OCI-LY7 (cell line): ENCODE measurements at regions not wholly inside any gene's neighbourhood (a gene's known extent, or its start where the extent isn't known, plus 50 kb on each side); places are given as distances from the start of the nearest gene placed in this dataset.

ENCODE experiments used
- BruUV-seq: library from RNA; stranded (reverse); fragments of 400-500 nt; replicated peaks from 2 replicates; lab custom pipeline; 2021; lab: Mats Ljungman, UMichigan
- CTCF ChIA-PET: fragments of 300-600 bp; sonication (Branson Sonifier 250); formaldehyde crosslinking; loops from one replicate; lab custom pipeline; 2022; ENCODE audit warnings: antibody characterized with exemption; ENCODE audit not compliant: unreplicated experiment; lab: Charles Lee
- POLR2A ChIA-PET: fragments of 300-600 bp; sonication (Branson Sonifier 250); formaldehyde crosslinking; loops from one replicate; lab custom pipeline; 2022; ENCODE audit warnings: antibody characterized with exemption; lab: Charles Lee
- DNase-seq: peaks from one replicate; pipeline ENCODE4 v3.0.0-alpha.2; 2015; ENCODE audit warnings: low spot score
- H2AFZ ChIP-seq: fragments of 200-600 bp; sonication (generic), shearing (Covaris generic); 2 replicates; pipeline ENCODE4 v1.6.1; 2014; ENCODE audit warnings: mild to moderate bottlenecking, antibody characterized with exemption, low read length, moderate library complexity
- H3K27ac ChIP-seq: fragments of 200-600 bp; sonication (generic); 2 replicates; pipeline ENCODE4 v1.5.1; 2014; ENCODE audit warnings: mixed run types, low read depth, mild to moderate bottlenecking, moderate library complexity, low read length, inconsistent platforms; ENCODE audit not compliant: poor library complexity, severe bottlenecking
- H3K36me3 ChIP-seq: fragments of 200-600 bp; sonication (generic); 2 replicates; pipeline ENCODE4 v1.6.1; 2014; ENCODE audit warnings: mild to moderate bottlenecking, antibody characterized with exemption, low read length, moderate library complexity, mixed read lengths; ENCODE audit not compliant: insufficient read depth
- H3K4me1 ChIP-seq: fragments of 200-600 bp; sonication (generic); 2 replicates; pipeline ENCODE4 v1.5.1; 2014; ENCODE audit warnings: mild to moderate bottlenecking, low read length; ENCODE audit not compliant: insufficient read depth, poor library complexity, severe bottlenecking
- H3K4me2 ChIP-seq: fragments of 200-600 bp; sonication (generic); 2 replicates; pipeline ENCODE4 v1.6.1; 2014; ENCODE audit warnings: mild to moderate bottlenecking, low read length
- H3K4me3 ChIP-seq: fragments of 200-600 bp; sonication (generic); 2 replicates; pipeline ENCODE4 v1.5.1; 2014; ENCODE audit warnings: mild to moderate bottlenecking, low read depth, low read length; ENCODE audit not compliant: poor library complexity, severe bottlenecking
- H3K79me2 ChIP-seq: fragments of 200-600 bp; sonication (generic); 2 replicates; pipeline ENCODE4 v1.6.1; 2016; ENCODE audit warnings: low read depth, mild to moderate bottlenecking, low read length, moderate library complexity, mixed read lengths; ENCODE audit not compliant: insufficient read depth
- H3K9me2 ChIP-seq: fragments of 200-600 bp; sonication (generic); 2 replicates; pipeline ENCODE4 v1.6.1; 2016; ENCODE audit warnings: mild to moderate bottlenecking, low read length, mixed read lengths; ENCODE audit not compliant: insufficient read depth
- H3K9me3 ChIP-seq: fragments of 200-600 bp; sonication (generic); 2 replicates; pipeline ENCODE4 v1.6.1; 2014; ENCODE audit warnings: mild to moderate bottlenecking, mixed run types, low read length, mixed read lengths
- H4K20me1 ChIP-seq: fragments of 200-600 bp; sonication (generic); 2 replicates; pipeline ENCODE4 v1.6.1; 2014; ENCODE audit warnings: mild to moderate bottlenecking, antibody characterized with exemption, low read length, moderate library complexity, mixed read lengths; ENCODE audit not compliant: insufficient read depth
- CTCF ChIP-seq: fragments of 200-600 bp; sonication (generic); conservative IDR thresholded peaks from 2 replicates; pipeline ENCODE4 v1.5.1; 2014; ENCODE audit warnings: mild to moderate bottlenecking, antibody characterized with exemption, low read length, moderate library complexity, mixed read lengths
- EZH2phosphoT487 ChIP-seq: fragments of 200-600 bp; sonication (generic); IDR thresholded peaks from 2 replicates; pipeline ENCODE4 v1.6.1; 2018; ENCODE audit warnings: low read depth, borderline replicate concordance, mild to moderate bottlenecking, mixed run types, antibody characterized with exemption, low read length, moderate library complexity, mixed read lengths
- intact Hi-C: fragments of 100-400 bp; cut with micrococcal nuclease; formaldehyde crosslinking; loops from one replicate; pipeline ENCODE4 v1.10.0; 2022; ENCODE audit not compliant: unreplicated experiment

GRCh38 chr10:36761121-36761520 lies 364.3 kb upstream of the ANKRD30A start:
- CTCF ChIA-PET, result no interaction called here

GRCh38 chr10:36759141-36759805 lies 366.1 kb upstream of the ANKRD30A start:
- intact Hi-C loops, result no loop called here
- BruUV-seq, result no TSS peak
- Histone ChIP-seq H3K79me2 (no peaks in the 10 kb centered on the region), H3K36me3 (no peaks in the 10 kb centered on the region), H3K27ac (no peak overlapping the region), H3K4me2 (no peak overlapping the region), H4K20me1 (no peaks in the 10 kb centered on the region), H3K9me2 (no peaks in the 10 kb centered on the region), H3K9me3 (no peaks in the 10 kb centered on the region), H3K4me3 (no peak overlapping the region), H2AFZ (no peak overlapping the region), H3K4me1 (no peaks in the 10 kb centered on the region)
- TF ChIP-seq EZH2phosphoT487 (no peak), CTCF (no peak)
- ChIA-PET POLR2A (interaction anchor here (1.3 kb wide), 1 partner anchor 9 kb away, joined by 5 read pairs; no protein-coding TSS in a partner anchor), CTCF (no interaction called here)
- no peak for DNase-seq

More at GRCh38 chr10:36761121-36761520, 364.3 kb upstream of the ANKRD30A start:
- Histone ChIP-seq H3K4me3 (no peak overlapping the region), H3K9me3 (no peaks in the 10 kb centered on the region), H3K9me2 (no peaks in the 10 kb centered on the region), H4K20me1 (no peaks in the 10 kb centered on the region), H3K4me2 (no peak overlapping the region), H3K4me1 (no peaks in the 10 kb centered on the region), H2AFZ (no peak overlapping the region), H3K36me3 (no peaks in the 10 kb centered on the region), H3K79me2 (no peaks in the 10 kb centered on the region), H3K27ac (no peak overlapping the region)
- intact Hi-C loops, result no loop called here
- TF ChIP-seq EZH2phosphoT487 (no peak), CTCF (no peak)
- no peak for DNase-seq
- no TSS peak for BruUV-seq
- POLR2A ChIA-PET, result interaction anchor here (0.7 kb wide), 1 partner anchor 795 kb away, joined by 5 read pairs; no protein-coding TSS in a partner anchor

GRCh38 chr10:36748128-36748871 lies 377.1 kb upstream of the ANKRD30A start:
- Histone ChIP-seq H3K4me3 (no peak overlapping the region), H3K9me3 (no peaks in the 10 kb centered on the region), H3K4me1 (no peaks in the 10 kb centered on the region), H2AFZ (no peak overlapping the region), H3K27ac (no peak overlapping the region), H4K20me1 (no peaks in the 10 kb centered on the region), H3K36me3 (no peaks in the 10 kb centered on the region), H3K9me2 (no peaks in the 10 kb centered on the region), H3K79me2 (no peaks in the 10 kb centered on the region), H3K4me2 (no peak overlapping the region)
- no peak for DNase-seq
- ChIA-PET POLR2A (no interaction called here), CTCF (no interaction called here)
- BruUV-seq, result no TSS peak
- intact Hi-C loops, result no loop called here
- TF ChIP-seq CTCF (no peak), EZH2phosphoT487 (no peak)
